ENCODE measurements at regions not wholly inside any gene's neighbourhood (a gene's known extent, or its start where the extent isn't known, plus 50 kb on each side); places are given as distances from the start of the nearest gene placed in this dataset.

GRCh38 chr13:48761256-48761655 lies 107.5 kb downstream of the CYSLTR2 start:
- intact Hi-C loops (cut with micrococcal nuclease; ENCODE audit: unreplicated experiment) = loop anchor here (10.0 kb wide), 1 partner anchor 966 kb away; no protein-coding TSS in a partner anchor
- CTCF ChIA-PET = no interaction called here
- POLR2A ChIA-PET (ENCODE audit: low non-redundant PET) = no interaction called here

DNA sequence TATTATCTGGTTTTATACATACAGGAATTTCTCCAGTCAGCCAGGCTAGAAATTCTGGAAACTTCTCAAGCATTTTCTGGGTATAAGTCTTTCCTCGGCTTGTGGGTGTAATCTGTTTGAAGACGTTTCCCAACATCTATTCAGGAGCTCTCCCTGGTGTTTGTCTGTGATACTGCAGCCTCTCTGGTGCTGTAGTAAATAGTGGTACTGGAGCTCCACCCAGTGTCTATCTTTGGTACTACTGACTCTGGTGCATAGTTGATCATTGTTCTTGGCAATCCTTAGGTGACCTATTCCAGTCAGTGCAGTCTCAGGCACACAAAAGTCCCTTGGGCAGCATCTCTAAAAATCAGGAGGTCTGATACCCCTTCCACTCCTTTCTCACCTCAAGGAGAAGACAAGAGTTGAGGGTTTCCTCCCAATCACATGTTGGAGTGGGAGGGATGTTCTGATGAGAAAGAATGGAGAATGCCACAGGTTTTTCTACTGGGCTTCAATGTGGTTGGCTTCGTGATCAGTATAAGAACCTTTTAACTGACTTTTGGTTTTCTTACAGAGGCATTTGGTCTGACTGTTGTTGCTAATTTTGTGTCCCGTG lies 115.5 kb downstream of the CYSLTR2 start:
- H3K4me3 ChIP-seq (ENCODE audit: low read depth, low read length, poor library complexity, severe bottlenecking) = no peak overlapping the region
- peaks cover 8% of the 10 kb centered on the region for H3K27me3 ChIP-seq (replicated peaks; ENCODE audit: insufficient read depth, low read depth, low read length, poor library complexity)
- ChIA-PET POLR2A (ENCODE audit: low non-redundant PET) (interaction anchor here (0.5 kb wide), 1 partner anchor 189 kb away, joined by 3 read pairs; no protein-coding TSS in a partner anchor), CTCF (interaction anchor here (0.6 to 1.1 kb wide), 8 partner anchors 11 to 838 kb away, joined by 3 to 6 read pairs (median 3); no protein-coding TSS in a partner anchor)
- DNase-seq (ENCODE audit: low spot score) = peak; percentile 88
- TF ChIP-seq EZH2 (IDR thresholded peaks at IDR 0.05; ENCODE audit: borderline replicate concordance, low read depth, low read length, poor library complexity, severe bottlenecking) (no peak), CTCF (conservative IDR thresholded peaks at IDR 0.05; ENCODE audit: low read depth, low read length) (peak; percentile 99)
- no peaks in the 10 kb centered on the region for H3K36me3 ChIP-seq (ENCODE audit: insufficient read depth, low read length, poor library complexity, severe bottlenecking)
- no TSS peak for BruUV-seq (replicated peaks)
- H3K4me1 ChIP-seq (ENCODE audit: insufficient read depth, low read length, poor library complexity, severe bottlenecking) = no peaks in the 10 kb centered on the region
- intact Hi-C loops (cut with micrococcal nuclease; ENCODE audit: unreplicated experiment) = loop anchor here (1.0 to 10.0 kb wide), 5 partner anchors 174 to 974 kb away; partner anchors contain the start of gene NUDT15
- peaks cover 6% of the 10 kb centered on the region for H3K9me3 ChIP-seq (ENCODE audit: low read depth, low read length, poor library complexity, severe bottlenecking)
- H3K27ac ChIP-seq (ENCODE audit: low read depth, low read length, poor library complexity, severe bottlenecking) = no peak overlapping the region

More at GRCh38 chr13:48761256-48761655, 107.5 kb downstream of the CYSLTR2 start:
- H3K36me3 ChIP-seq (ENCODE audit: insufficient read depth, low read length, poor library complexity, severe bottlenecking) = no peaks in the 10 kb centered on the region
- no peaks in the 10 kb centered on the region for H3K4me1 ChIP-seq (ENCODE audit: insufficient read depth, low read length, poor library complexity, severe bottlenecking)
- no peak overlapping the region for H3K27ac ChIP-seq (ENCODE audit: low read depth, low read length, poor library complexity, severe bottlenecking)
- no peak for DNase-seq (ENCODE audit: low spot score)
- no TSS peak for BruUV-seq (replicated peaks)
- H3K9me3 ChIP-seq (ENCODE audit: low read depth, low read length, poor library complexity, severe bottlenecking) = peaks cover 6% of the 10 kb centered on the region
- H3K4me3 ChIP-seq (ENCODE audit: low read depth, low read length, poor library complexity, severe bottlenecking) = no peak overlapping the region
- TF ChIP-seq EZH2 (IDR thresholded peaks at IDR 0.05; ENCODE audit: borderline replicate concordance, low read depth, low read length, poor library complexity, severe bottlenecking) = no peak
- H3K27me3 ChIP-seq (replicated peaks; ENCODE audit: insufficient read depth, low read depth, low read length, poor library complexity) = peaks cover 8% of the 10 kb centered on the region

DNA sequence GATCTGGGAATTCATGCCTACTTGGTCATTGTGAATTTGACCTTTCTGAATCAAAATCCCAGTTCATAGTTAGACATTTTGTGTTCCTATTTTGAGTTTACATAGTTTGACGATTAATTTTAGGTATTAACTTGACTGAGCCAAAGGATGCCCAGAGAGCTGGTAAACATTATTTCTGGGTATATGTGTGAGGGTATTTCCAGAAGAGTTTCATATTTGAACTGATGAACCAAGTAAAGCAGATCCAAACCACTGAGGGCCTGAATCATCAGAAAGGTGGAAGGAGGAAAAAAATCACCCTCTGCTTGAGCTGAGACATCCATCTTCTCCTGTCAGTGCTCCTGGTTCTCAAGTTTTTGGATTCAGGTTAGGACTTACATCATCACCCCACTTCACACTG lies 116.6 kb downstream of the CYSLTR2 start:
- Histone ChIP-seq H3K9me3 (ENCODE audit: low read depth, low read length, poor library complexity, severe bottlenecking) (peaks cover under 1% of the 10 kb centered on the region), H3K27ac (ENCODE audit: low read depth, low read length, poor library complexity, severe bottlenecking) (no peak overlapping the region), H3K27me3 (replicated peaks; ENCODE audit: insufficient read depth, low read depth, low read length, poor library complexity) (peaks cover 6% of the 10 kb centered on the region), H3K36me3 (ENCODE audit: insufficient read depth, low read length, poor library complexity, severe bottlenecking) (no peaks in the 10 kb centered on the region), H3K4me1 (ENCODE audit: insufficient read depth, low read length, poor library complexity, severe bottlenecking) (no peaks in the 10 kb centered on the region), H3K4me3 (ENCODE audit: low read depth, low read length, poor library complexity, severe bottlenecking) (no peak overlapping the region)
- intact Hi-C loops (cut with micrococcal nuclease; ENCODE audit: unreplicated experiment) = no loop called here
- TF ChIP-seq EZH2 (IDR thresholded peaks at IDR 0.05; ENCODE audit: borderline replicate concordance, low read depth, low read length, poor library complexity, severe bottlenecking) (no peak), CTCF (conservative IDR thresholded peaks at IDR 0.05; ENCODE audit: low read depth, low read length) (no peak)
- no TSS peak for BruUV-seq (replicated peaks)
- POLR2A ChIA-PET (ENCODE audit: low non-redundant PET) = interaction anchor here (0.7 kb wide), 1 partner anchor 109 kb away, joined by 3 read pairs; no protein-coding TSS in a partner anchor
- DNase-seq (ENCODE audit: low spot score) = no peak
- CTCF ChIA-PET = no interaction called here
